ENCODE measurements at regions not wholly inside any gene's neighbourhood (a gene's known extent, or its start where the extent isn't known, plus 50 kb on each side); places are given as distances from the start of the nearest gene placed in this dataset.
"Not testable (repeated sequence)": the region's sequence is repeated elsewhere in the genome, so short reads cannot be mapped to it uniquely, and the experiment has no call there.

DNA sequence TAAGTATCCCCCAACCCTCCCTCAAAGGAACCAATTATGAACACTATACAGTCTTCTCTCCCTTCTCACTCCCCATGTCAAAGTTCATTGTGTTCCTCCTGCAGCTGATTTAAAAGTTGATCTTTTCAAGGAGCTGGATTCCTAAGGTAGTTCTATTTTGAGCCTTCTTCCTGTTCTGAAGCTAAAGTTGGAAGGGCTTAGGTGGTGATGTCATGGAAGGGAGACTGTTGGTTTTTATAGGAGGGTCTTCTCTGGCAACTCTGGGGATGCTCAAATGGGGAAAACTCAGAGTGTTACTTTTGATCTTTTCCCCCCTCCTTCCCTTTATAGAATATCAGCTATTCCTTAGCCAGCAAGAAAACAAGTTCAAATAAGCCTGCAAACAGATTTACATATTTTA is 83.0 kb upstream of the AK4 start:
- DNase-seq = no peak

DNA sequence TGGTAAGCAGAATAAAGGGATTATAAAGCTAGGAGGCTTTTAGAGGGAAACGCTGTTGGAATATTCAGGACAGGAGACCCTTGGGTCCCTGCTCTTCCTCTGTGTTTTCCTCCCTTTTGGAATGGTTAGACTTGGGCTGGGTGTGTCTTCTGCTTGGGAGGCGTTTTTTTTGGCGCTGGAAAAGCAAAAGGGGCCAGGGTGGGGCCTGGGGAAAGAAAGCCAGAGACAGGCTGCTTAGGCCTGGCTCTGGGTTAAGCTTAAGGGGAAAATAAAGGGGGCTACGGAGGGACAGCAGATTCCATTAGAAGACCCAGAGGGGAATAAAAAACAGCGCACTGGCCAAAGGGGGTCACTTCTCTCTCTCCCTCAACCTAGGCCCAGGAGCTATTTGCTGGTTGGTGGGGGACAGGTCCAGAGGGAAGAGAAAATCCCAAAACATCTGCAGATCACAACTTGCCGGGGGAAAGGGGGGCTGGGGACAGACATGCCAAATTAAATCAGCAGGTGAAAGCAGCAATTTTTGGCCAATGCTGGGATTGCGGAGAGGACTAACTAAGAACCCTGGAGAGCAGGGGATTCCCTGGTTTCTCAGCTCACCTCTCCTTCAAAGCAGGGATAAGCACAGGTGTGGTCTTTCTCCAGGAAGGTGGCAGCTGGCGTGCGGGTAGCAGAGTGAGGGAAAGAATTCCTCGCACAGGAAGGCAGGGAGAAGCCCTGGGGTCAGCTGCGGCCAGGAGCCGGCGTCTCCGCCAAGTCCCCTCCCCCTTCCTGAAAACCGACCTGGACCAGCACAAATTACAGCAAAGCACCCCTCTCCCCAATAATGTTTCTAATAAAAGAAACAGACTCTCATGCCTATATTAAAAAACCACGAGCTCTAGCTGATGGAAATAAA is 82.2 kb upstream of the AK4 start:
- DNase-seq = no peak

DNA sequence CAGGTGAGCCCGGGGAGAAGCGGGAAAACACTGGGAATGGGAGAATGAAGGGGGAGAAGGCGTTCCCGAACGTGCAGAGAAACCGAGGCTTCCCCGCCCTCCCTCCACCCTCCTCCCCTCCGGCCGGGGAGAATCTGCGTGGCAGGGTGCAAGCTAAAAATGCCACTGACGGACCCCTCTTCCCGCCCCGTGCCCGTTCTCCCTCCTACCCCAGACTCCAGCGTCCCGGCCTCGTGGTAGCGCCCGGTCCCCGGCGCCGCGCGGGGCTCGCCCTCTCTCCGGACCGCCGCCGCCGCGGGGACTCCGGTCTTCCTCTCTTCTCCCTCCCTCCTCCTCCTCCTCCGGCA is 81.6 kb upstream of the AK4 start:
- DNase-seq = no peak

DNA sequence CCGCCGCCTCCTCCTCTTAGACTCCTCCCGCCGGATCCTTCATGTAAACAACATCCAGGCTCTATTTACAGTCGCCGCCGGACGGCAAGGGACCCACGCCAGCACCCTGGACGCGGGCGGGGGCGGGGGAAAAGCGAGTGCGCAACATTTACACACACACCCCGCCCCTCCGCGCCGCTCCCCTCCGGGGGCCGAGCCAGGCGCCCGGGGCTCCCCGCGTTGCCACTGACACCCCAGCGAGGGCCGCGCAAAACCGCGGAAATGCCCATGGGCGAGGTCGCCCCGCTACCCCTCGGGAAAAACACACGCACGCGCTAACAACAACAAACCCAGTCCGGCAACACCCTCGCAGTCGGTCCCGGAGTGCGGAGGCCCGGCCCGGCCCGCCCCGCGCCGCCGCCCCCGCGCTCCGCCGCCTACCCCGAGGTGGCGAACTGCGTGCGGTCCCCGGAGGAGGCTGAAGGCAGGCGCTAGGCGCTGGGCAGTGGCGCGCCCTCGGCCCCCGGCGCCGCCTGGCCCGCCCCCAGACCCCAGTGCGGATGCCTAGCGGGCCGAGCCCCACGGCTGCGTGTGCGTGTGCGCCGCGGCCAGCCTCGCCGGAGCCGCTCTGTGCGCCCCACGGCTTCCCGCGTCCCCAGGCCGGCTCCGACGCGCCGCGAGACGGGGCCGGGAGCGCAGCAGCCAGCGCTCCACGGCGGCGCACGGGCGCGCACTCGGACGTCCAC is 81.1 kb upstream of the AK4 start:
- DNase-seq = peak; percentile 41

DNA sequence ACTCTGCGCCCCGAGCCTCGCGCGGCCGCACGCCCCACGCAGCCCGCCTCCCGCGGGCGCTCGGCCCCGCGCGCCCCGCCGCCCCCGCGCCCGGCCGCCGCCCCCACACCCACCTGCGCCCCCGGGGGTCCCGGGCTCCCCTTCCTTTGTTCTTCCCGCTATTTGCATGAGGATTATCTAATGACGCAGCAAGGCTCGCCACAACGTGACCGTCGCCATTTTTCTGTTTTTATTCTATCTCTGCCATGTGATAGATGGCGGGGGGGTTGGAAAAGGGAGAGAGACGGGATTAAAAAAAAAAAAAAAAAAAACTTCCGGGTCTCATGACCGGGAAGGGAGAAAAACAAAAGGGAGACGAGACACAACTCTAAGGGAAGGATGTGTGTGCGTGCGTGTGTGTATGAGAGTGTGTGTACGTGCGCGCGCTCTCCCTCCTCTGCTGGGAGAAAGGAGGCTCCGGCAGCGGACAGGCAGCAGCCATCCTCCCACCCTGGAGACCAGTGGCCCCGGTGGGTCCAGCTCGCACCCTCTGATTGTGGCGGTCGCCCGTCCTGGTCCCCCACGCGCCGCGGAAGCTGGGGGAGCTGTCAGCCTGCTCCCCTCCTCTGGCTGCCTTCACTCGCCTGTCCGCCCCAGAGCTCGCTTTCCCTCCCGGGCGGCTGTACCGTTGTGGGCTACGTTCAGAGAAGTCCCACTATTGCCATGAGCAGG is 80.4 kb upstream of the AK4 start:
- DNase-seq = peak; percentile 45

DNA sequence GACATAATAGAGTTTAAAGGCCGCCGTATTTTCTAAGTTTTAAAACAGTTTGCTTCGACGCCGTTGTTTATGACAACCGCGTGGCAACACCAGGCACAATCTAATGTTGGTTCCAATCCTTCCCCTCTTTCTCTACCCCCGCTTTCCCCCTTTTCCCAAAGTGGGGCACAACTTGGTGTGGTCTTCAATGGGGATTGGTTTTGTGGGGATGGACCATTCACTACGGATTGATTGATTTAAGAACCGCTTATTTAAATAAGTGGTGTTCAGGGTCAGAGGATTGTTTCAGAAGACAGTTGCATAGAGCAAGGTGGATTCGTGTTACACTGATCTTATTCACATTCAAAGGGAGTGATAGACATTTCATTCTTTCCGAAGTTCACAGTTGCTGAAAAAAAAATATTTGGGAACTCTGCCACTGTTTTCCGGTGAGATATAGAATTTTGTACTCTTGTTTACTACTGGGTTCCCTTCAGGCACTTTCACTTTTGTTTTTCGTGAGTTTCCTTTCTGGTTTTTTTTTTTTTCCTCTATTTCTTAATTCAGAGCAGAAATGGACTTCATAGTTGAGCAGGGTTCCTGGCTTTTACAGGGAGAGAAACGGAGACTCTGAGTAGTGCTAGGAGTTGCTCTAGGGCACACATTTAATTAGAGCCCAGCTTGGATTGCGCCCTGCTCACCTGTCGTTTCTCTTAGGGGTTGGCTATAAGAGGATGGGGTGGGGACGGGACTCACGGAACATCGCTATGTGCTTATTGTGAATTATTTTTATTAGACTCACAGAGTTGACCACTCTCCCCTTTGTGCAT is 79.6 kb upstream of the AK4 start:
- no peak for DNase-seq

DNA sequence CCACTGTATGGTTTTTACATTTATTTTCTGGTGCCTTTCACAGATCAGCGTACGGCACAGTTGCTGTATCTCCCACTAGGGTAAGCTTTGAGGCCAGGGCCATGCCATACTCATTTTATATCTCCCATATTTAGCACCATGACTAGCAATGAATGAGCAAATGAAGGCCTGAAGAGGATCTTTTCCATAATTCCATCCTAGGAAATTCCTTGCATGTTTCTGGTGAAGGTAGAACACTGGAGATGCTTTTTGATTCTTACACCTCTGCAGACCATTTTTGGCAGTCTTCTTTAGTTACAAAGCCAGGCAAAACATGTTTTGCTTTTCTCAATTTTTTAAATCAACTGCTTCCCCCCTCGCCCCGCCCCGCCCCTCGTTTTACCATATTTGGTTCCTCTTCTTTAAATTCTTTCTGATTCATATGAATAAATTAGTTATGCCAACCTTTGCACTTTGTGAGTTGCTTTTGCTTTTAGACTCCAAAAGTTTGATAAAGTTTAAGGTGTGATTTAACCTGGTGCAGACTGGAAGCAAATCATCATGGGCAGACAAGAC is 78.9 kb upstream of the AK4 start:
- DNase-seq = no peak

DNA sequence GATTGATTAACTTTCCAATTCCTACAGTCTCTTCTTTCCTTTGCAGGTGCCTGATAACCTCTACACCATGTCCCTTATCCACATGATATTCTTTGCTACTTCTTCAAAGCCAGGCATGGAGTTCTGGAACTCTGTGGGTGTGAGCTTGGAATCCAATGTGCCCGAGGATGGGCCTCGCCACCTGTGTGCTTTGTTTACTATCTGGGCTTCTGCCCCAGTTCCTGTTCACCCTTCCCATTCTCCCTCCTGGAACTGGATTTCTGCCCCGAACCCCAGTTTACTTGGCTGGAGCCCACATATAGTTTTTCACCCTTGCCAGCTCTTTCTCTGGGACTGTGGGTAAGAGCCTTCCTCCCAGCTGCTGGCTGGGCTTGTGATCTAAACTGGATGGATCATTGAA is 75.2 kb upstream of the AK4 start:
- DNase-seq = no peak

DNA sequence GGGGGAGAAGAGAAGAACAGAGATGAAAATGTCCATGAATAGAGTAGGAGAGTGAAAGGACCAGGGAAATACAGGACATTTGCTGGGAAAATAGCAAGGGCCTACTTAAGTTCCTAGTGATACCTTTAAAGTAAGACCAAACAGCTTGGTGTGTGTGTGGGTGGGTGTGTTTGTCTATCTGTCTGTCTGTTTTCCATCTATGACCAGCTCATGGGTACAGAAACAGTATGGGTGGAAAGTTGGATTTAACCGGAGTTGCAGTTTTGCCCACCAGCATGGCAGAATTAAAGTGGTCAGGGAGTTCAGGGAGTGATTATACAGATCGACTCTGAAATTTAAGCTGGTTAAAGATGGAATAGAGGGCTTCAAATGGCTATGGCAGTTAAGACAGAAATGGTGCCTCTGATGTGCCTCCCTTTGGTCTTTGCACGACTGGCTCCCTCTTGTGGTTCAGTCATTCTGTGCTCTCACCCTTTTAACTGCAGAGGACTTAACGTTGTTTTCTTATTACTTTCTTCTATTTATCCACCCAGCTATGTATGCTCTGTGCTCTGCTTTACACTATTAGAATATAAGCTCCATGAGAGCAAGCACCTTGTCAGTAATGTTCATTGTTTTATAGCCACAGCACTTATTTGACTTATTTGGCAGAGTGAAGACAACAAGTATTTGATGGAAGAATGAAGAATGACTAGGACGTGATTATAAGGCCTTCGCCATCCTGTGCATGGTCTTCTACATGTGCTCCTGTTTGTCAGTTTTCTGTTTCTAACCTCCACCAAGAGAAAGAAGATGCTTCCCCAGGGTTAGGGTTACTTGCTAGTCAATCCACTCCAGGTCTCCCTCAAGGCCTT is 72.7 kb upstream of the AK4 start:
- DNase-seq = peak; percentile 30

DNA sequence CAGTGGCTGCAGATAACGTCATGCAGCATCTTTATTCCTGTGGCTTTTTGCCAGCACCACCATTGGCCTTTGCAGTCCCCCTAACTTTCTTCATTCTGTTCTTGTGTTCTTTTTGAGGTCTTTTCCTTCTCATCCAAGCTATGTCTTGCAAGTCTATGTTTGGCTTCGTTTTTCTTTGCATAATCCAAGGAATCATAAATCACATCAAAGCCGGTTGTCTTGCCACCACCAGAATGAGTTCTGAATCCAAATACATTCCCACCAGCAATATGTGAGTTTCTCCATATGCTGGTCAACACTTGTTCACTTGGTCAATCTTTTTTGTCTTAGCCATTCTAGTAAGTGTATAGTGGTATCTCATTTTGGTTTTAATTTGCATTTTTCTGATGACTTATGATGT is 70.6 kb upstream of the AK4 start:
- DNase-seq = no peak

DNA sequence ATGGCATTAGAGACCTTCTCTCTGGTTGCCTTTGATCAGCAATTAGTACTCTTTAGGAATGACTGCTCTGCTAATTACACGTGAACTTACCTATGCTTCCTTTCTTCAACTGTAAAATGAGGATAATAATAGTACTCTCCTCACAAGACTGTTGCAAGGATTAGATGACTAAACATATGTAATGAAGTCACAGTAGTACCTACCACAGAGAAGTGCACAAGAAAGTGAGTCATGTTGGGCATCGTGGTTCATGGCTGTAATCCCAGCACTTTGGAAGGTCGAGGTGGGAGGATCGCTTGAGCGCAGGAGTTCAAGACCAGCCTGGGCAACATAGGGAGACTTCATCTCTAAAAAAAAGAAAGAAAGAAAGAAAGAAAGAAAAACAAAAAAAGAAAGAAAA is 68.1 kb upstream of the AK4 start:
- no peak for DNase-seq

DNA sequence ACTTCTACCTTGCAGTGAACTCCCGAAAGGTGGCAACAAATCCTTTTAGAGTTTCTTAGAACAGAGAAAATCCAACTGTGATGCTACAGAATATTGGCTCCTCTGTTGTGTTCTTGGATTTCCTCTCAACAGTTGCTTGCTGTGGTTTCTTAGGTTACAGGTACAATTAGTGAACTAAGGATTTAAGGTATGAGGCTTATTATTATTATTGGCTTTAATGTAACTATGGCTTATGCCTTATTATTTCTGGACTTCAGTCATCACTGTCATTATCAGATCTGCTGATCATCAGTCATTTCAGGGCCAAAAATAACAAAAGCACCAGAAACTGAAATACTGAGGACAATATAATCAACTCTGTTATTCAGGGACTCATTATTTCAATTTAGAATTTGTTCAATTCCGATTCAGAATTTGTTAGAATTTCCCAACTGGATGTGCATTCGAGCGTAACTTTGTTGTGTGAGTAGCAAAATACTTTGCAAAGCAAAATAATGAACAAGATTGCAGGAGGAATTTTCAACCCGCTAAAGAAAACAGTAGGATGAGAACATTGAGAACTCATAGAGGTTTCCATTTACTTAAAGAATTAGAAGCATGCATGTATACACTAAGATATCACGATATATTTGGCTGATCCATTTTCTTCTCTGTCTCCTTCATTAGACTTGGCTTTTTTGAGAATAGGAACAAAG is 65.5 kb upstream of the AK4 start:
- DNase-seq = no peak

DNA sequence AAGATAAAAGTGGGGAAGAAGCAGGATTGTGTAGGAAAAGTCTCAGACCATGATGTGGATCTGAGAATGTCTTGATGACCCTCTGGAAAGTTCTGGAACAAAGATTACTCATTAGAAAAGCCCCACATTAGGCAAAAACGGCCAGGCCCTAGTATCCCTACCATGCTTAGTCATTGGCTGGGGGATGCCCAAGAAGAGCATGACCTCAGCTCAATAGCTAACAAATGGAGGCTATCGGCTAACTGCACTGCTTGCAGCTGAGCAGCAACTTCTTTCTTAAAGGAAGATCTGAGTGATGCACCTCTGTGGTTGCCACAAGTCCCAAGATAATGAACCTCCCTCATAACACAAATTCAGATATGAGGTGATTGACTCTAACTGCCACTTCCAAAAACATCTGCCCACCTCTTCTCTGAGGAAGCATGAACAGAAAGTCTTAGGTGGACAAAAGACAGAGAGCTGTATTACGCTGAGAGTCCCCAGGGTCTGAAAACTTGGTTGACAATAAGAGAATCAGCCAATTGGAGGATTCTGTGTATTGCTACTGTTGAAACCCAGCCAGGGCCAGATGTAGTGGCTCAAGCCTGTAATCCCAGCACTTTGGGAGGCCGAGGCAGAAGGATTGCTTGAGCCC is 64.6 kb upstream of the AK4 start:
- no peak for DNase-seq

DNA sequence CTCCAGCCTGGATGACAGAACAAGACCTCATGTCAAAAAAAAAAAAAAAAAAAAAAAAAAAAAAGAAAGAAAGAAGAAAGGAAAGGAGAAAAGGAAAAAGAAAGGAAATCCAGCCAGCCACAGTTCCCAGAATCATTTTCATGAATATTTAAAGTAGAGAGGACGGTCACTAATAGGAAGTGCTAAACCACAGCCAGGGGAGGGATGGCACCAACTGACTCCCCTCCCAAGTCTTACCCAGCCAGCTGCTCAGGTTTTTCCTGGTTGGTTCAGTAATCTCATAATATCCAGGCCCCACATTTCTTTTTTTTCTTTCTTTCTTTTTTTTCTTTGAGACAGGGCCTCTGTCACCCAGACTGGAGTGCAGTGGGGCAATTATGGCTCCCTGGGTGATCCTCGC is 63.9 kb upstream of the AK4 start:
- DNase-seq = no peak

DNA sequence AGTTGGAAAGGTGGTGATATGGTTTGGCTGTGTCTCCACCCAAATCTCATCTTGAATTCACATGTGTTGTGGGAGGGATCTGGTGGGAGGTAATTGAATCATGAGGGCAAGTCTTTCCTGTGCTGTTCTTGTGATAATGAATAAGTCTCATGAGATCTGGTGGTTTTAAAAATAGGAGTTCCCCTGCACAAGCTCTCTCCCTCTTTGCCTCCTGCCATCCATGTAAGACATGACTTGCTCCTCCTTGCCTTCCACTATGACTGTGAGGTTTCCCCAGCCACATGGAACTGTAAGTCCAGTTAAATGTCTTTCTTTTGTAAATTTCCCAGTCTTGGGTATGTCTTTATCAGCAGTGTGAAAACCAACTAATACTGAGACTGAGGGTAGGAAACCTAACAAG is 60.5 kb upstream of the AK4 start:
- not testable (repeated sequence) for DNase-seq

DNA sequence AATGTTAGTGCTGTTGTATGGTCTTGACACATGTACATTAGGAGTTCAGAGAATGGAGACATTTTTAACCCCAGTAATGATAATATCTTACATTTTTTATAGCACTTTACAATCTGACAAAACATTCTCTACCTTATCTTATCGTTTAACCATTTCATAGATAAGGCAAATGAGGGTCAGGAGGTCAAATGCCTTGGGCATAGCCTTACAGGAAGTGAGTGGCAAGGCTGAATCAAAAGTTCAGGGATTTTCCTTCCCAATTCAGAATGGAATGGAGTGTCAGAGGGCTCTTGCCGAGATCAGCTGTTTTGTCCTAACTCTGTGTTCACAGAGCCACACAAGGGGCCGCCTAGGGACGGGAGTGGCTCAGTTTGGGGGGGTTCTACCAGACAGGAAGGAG is 57.6 kb upstream of the AK4 start:
- DNase-seq = no peak

DNA sequence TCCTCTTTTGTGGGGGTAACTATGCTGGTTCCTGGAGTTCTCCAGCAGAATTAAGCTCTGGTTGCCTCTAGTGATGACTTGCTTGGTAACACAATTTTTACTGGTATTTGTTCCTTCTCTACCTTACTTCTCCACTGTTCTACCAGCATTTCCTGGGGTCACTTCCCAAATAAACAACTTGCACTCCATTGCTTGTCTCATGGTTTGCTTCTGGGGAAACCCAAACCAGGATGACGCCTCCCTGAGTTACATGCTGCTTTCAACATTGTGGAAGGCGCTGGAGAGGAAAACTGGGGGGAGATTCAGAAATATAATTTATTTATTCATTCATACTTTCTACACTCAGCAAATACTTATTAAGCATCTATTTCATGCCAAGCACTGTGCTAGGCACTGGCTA is 55.3 kb upstream of the AK4 start:
- DNase-seq = no peak

DNA sequence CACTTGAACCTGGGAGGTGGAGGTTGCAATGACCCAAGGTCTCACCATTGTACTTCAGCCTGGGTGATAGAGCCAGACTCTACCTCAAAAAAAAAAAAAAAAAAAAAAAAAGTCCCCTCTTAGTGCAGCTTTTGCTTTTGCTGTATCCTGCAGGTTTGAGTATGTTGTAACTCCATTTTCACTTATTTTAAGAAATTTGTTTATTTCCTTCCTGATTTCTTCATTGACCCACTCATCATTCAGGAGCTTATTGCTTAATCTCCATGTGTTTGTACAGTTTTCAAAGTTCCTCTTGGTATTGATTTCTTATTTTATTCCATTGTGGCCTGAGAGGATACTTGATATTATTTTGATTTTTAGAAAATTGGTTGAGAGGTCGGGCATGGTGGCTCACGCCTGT is 50.9 kb upstream of the AK4 start:
- no peak for DNase-seq

All from NCI-H345 (cell line).